Bronchial epithelial cell (primary cell): ENCODE measurements at regions not wholly inside any gene's neighbourhood (a gene's known extent, or its start where the extent isn't known, plus 50 kb on each side); places are given as distances from the start of the nearest gene placed in this dataset.

Experiments
- DNase-seq: peaks from one replicate; pipeline ENCODE4 v3.0.0-alpha.2; 2010; ENCODE audit warnings: low read depth
- FAIRE-seq: peaks from 2 replicates; lab custom pipeline; 2011; peaks lifted over from hg19 to GRCh38; lab: Jason Lieb, UNC
- H3K27me3 ChIP-seq: 2 replicates; pipeline ENCODE4 v1.5.1; 2011; ENCODE audit warnings: low read length; ENCODE audit not compliant: control insufficient read depth, insufficient read depth
- H3K36me3 ChIP-seq: 2 replicates; pipeline ENCODE4 v1.5.1; 2011; ENCODE audit warnings: low read length; ENCODE audit not compliant: control insufficient read depth, insufficient read depth
- H3K4me3 ChIP-seq: 2 replicates; pipeline ENCODE4 v1.5.1; 2011; ENCODE audit warnings: mild to moderate bottlenecking, low read depth, low read length, control low read depth
- TF ChIP-seq, protein P1 (sequence below): IDR thresholded peaks from 2 replicates; pipeline ENCODE4 v1.5.1; 2011; ENCODE audit warnings: mild to moderate bottlenecking, moderate library complexity, low read length, control low read depth, inconsistent platforms; ENCODE audit not compliant: insufficient read depth, severe bottlenecking

DNA sequence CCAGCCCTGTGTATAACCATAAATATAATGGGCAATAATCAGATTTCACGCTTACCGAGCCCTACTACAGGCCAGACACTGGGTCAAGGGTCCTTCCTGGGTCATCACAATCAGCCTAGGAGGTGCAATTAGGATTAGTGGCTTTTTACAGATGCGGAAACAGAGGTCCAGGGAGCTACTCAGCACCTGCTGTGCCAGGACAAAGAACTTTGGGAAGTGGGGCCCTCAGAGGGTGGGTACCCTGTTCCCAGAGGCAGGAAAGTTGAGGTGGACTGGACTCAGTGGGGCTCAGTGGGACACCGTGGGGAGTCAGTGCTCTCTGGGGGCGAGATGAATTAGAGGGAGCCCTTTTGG lies 77.2 kb downstream of the CEBPB start:
- no peak for FAIRE-seq
- Histone ChIP-seq H3K27me3 (no peaks in the 10 kb centered on the region), H3K4me3 (no peak overlapping the region), H3K36me3 (no peaks in the 10 kb centered on the region)
- TF ChIP-seq, protein P1, sequence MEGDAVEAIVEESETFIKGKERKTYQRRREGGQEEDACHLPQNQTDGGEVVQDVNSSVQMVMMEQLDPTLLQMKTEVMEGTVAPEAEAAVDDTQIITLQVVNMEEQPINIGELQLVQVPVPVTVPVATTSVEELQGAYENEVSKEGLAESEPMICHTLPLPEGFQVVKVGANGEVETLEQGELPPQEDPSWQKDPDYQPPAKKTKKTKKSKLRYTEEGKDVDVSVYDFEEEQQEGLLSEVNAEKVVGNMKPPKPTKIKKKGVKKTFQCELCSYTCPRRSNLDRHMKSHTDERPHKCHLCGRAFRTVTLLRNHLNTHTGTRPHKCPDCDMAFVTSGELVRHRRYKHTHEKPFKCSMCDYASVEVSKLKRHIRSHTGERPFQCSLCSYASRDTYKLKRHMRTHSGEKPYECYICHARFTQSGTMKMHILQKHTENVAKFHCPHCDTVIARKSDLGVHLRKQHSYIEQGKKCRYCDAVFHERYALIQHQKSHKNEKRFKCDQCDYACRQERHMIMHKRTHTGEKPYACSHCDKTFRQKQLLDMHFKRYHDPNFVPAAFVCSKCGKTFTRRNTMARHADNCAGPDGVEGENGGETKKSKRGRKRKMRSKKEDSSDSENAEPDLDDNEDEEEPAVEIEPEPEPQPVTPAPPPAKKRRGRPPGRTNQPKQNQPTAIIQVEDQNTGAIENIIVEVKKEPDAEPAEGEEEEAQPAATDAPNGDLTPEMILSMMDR, result no peak
- DNase-seq, result no peak

DNA sequence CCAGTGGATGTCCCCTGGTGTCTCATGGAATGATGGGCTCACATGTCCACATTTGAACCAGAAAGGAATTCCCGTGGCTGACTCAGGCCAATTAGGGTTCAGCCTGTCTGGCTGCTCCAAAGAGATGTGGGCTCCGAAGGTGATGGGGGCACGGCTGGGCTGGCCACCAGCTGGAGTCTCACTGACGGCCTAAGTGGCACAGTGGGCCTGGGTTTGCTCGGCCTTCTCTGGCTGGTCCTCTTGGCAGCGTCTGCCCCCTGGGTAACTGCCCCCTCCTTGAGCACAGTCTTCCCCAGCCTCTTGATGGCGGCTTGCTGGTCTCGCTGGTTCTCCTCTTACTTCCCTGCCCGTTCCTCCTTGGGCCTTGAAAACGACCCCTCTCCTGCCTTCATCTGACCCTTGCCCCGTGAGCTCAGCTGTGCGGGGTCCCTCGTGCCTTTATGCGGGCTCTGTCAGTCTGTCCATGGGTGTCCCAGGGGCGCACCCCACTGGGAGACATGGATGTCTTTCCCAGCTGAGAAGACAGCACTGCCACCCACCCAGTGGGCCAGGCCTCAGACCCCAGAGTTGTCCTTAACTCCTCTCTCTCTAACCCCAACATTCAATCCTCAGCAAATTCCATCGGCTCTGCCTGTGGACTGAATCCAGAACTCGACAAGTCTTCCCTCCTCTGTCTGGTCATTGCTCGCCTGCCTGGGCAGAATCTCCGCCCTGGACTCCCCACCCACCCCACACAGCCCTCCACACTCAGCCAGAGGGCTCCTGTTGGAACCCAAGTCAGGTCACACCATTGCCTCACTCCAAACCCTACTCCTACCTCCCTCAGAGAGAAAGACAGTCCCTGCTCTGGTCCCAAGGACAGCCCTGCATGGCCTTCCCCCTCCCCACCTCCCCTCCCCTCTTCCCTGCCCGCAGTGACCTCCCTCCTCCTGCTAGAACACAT lies 78.7 kb downstream of the CEBPB start:
- Histone ChIP-seq H3K4me3 (no peak overlapping the region), H3K27me3 (no peaks in the 10 kb centered on the region), H3K36me3 (no peaks in the 10 kb centered on the region)
- TF ChIP-seq, protein P1, result no peak
- FAIRE-seq, result no peak
- no peak for DNase-seq

DNA sequence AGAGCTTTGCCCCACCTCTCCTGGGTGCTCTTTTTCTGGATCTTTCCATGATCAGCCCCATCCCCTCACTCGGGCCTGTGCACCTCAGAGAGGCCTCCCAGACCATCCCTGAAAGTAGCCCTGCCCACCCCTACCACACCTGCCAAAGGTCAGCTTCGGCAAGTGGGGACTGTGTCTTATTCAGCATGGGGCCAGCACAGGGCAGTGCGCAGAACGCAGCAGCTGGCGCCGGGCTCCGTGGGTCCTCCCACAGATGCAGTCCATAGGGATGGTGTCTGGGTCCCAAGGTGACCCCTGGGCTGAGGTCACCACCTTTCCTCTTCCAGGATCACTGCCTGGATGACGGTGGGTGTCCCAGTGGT lies 79.4 kb downstream of the CEBPB start:
- Histone ChIP-seq H3K4me3 (no peak overlapping the region), H3K36me3 (no peaks in the 10 kb centered on the region), H3K27me3 (no peaks in the 10 kb centered on the region)
- DNase-seq (no peak), FAIRE-seq (peak; percentile 66)
- TF ChIP-seq, protein P1, result no peak

DNA sequence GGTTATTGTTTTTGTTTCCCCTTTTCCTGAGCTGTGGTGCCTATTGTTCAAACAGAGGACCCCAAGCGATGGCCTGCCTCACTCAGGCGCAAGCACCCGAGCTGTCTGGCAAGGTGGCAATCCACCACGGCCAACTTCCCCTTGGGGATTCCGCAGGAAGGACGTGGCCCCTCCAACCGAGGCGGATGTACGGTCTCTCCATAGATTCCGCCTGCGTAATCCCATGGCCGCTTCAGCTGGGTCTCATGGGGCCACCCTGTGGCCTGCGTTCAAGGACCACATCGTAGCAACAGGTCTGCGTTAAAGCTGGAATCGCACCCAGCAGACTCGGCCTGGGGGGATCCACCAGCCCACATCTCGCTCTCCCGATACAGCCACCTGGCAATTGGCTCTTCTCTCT lies 79.9 kb downstream of the CEBPB start:
- no peak for DNase-seq
- Histone ChIP-seq H3K4me3 (no peak overlapping the region), H3K27me3 (no peaks in the 10 kb centered on the region), H3K36me3 (no peaks in the 10 kb centered on the region)
- TF ChIP-seq, protein P1, result no peak
- FAIRE-seq, result no peak

DNA sequence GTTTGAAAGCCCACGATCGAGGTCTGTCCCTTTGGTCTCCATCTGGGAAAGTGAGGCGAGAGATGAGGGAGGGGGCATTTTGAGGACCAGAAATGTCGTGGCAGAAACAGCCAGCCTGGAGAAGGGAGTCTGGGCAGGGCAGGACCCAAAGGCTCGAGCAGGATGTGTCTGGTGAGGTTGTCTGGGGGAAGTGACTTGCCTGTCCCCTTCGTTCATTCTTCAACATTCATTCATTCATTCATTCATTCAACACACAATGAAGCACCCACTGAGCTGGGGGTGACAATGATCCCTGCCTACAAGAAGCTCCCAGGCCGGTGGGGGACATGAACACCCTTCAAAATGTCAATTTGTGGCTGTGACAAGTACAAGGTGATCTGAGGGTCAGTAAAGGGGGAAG lies 80.5 kb downstream of the CEBPB start:
- H3K27me3 ChIP-seq, result no peaks in the 10 kb centered on the region
- no peak overlapping the region for H3K4me3 ChIP-seq
- TF ChIP-seq, protein P1, result no peak
- DNase-seq, result no peak
- no peak for FAIRE-seq
- H3K36me3 ChIP-seq, result no peaks in the 10 kb centered on the region
